ENCODE measurements at regions not wholly inside any gene's neighbourhood (a gene's known extent, or its start where the extent isn't known, plus 50 kb on each side); places are given as distances from the start of the nearest gene placed in this dataset.

GRCh38 chr21:41559658-41560631 lies 52.0 kb upstream of the TMPRSS2 start:
- Histone ChIP-seq H3K23me2 (ENCODE audit: low read depth, low read length) (no peaks in the 10 kb centered on the region), H2BK120ac (replicated peaks; ENCODE audit: low read depth, low read length) (no peak overlapping the region), H2BK12ac (ENCODE audit: low read depth, low read length) (no peak overlapping the region), H3K36me3 (ENCODE audit: control insufficient read depth in 2 of 4, insufficient read depth in 4 of 4, low read length in 3 of 4) (no peaks in the 10 kb centered on the region), H2BK20ac (ENCODE audit: low read length) (no peak overlapping the region), H2BK15ac (ENCODE audit: low read length) (no peak overlapping the region), H3K9ac (replicated peaks in 1 of 4; ENCODE audit: extremely low read depth in 1 of 4, low read depth in 3 of 4, low read length in 3 of 4) (no peak overlapping the region), H3K14ac (ENCODE audit: insufficient read length) (no peak overlapping the region), H4K91ac (replicated peaks; ENCODE audit: insufficient read length, low read length) (no peak overlapping the region), H4K20me1 (replicated peaks in 1 of 2; ENCODE audit: control insufficient read depth in 1 of 2, insufficient read depth in 2 of 2, low read length in 2 of 2) (no peaks in the 10 kb centered on the region), H2BK5ac (ENCODE audit: low read depth, low read length) (no peak overlapping the region), H3K79me1 (ENCODE audit: low read depth, low read length) (no peaks in the 10 kb centered on the region), H3K27me3 (replicated peaks in 1 of 4; ENCODE audit: control insufficient read depth in 3 of 4, extremely low read depth in 1 of 4, insufficient read depth in 3 of 4, low read length in 3 of 4) (no peaks in the 10 kb centered on the region; a peak in 1 of 7 replicates), H3K23ac (ENCODE audit: insufficient read length) (no peak overlapping the region), H3K4me3 (ENCODE audit: extremely low read depth in 1 of 4, insufficient read depth in 2 of 4, low read depth in 3 of 4, low read length in 4 of 4) (no peak overlapping the region), H3K27ac (ENCODE audit: low read depth, low read length) (no peak overlapping the region), H3K4ac (replicated peaks; ENCODE audit: insufficient read length, low read depth, low read length) (no peak overlapping the region), H4K5ac (ENCODE audit: insufficient read length, low read depth, low read length) (no peak overlapping the region), H3K4me1 (replicated peaks in 1 of 4; ENCODE audit: control insufficient read depth in 3 of 4, insufficient read depth in 4 of 4, low read length in 3 of 4) (peaks cover 0 to 4% (median under 1%) of the 10 kb centered on the region in 4 experiments; a peak in 4 of 7 replicates), H3K18ac (ENCODE audit: extremely low read depth, low read length) (no peak overlapping the region; the same call in 1 of the 2 replicates), H2AK5ac (ENCODE audit: low read depth, low read length) (no peak overlapping the region), H3K79me2 (ENCODE audit: control insufficient read depth in 1 of 2, insufficient read depth in 2 of 2, low read length in 2 of 2) (no peaks in the 10 kb centered on the region), H3K9me3 (ENCODE audit: insufficient read depth in 2 of 2, low read depth in 1 of 2, low read length in 1 of 2) (no peaks in the 10 kb centered on the region), H4K8ac (ENCODE audit: extremely low read depth, insufficient read depth, low read length) (no peak overlapping the region), H2AFZ (ENCODE audit: low read length) (no peak overlapping the region), H3K56ac (replicated peaks; ENCODE audit: insufficient read length, low read depth, low read length) (no peak overlapping the region), H3K4me2 (ENCODE audit: insufficient read depth in 1 of 2, low read depth in 2 of 2, low read length in 2 of 2) (no peak overlapping the region)
- FAIRE-seq, result no peak
- POLR2A ChIA-PET (ENCODE audit: partially characterized antibody), result no interaction called here
- WGBS, 2 experiments (ENCODE audit: extremely low coverage in 1 of 2, insufficient coverage in 1 of 2, insufficient read length in 1 of 2, insufficient replicate concordance in 2 of 2, low coverage in 1 of 2, low lambda C conversion rate in 2 of 2, missing lambda C conversion rate in 1 of 2), result 90% methylated on average over 15 of the region's 15 CpGs; no CpG with 5 or more reads in 1 of the 2 experiments
- CTCF ChIA-PET (ENCODE audit: partially characterized antibody), result interaction anchor here (1.1 kb wide), 1 partner anchor 22 kb away, joined by 4 read pairs; no protein-coding TSS in a partner anchor
- no peak for DNase-seq (ENCODE audit: low read depth in 1 of 2, low spot score in 2 of 2)
- TF ChIP-seq SP1 (IDR thresholded peaks at IDR 0.05; ENCODE audit: low read depth, low read length) (no peak), YY1 (IDR thresholded peaks at IDR 0.05; ENCODE audit: low read depth, low read length) (no peak), CREB1 (IDR thresholded peaks at IDR 0.05) (no peak), ASH2L (IDR thresholded peaks at IDR 0.05; ENCODE audit: low read length) (no peak), USF2 (IDR thresholded peaks at IDR 0.05; ENCODE audit: low read length) (no peak), TAF7 (optimal IDR thresholded peaks at IDR 0.05; ENCODE audit: borderline replicate concordance, low read depth, low read length) (no peak), ATF2 (IDR thresholded peaks at IDR 0.05; ENCODE audit: low read length) (no peak), KDM1A (IDR thresholded peaks at IDR 0.05; ENCODE audit: borderline replicate concordance, low read length) (no peak), NRF1 (IDR thresholded peaks at IDR 0.05; ENCODE audit: low read depth, low read length) (no peak)

Data from H1 (cell line).